NCI-H2029 (cell line): ENCODE measurements at regions not wholly inside any gene's neighbourhood (a gene's known extent, or its start where the extent isn't known, plus 50 kb on each side); places are given as distances from the start of the nearest gene placed in this dataset.
"Not testable (repeated sequence)": the region's sequence is repeated elsewhere in the genome, so short reads cannot be mapped to it uniquely, and the experiment has no call there.

Source experiments
- DNase-seq: peaks from one replicate; lab custom pipeline; 2025; lab: John Stamatoyannopoulos, UW

GRCh38 chr3:194884649-194885315 is 199.1 kb downstream of the FAM43A start:
- DNase-seq = no peak

- DNase-seq = no peak
Measured at GRCh38 chr3:194885766-194886165, 200.1 kb downstream of the FAM43A start.

GRCh38 chr3:194886836-194887235 is 201.2 kb downstream of the FAM43A start:
- DNase-seq = no peak

- DNase-seq = not testable (repeated sequence)
Measured at GRCh38 chr3:194888062-194888461, 202.4 kb downstream of the FAM43A start.

GRCh38 chr3:194888916-194889315 is 203.2 kb downstream of the FAM43A start:
- no peak for DNase-seq

- DNase-seq = no peak
Measured at GRCh38 chr3:194890091-194890490, 204.4 kb downstream of the FAM43A start.

GRCh38 chr3:194893121-194893987 is 207.7 kb downstream of the FAM43A start:
- no peak for DNase-seq

GRCh38 chr3:194894538-194894937 is 208.9 kb downstream of the FAM43A start:
- DNase-seq = no peak

GRCh38 chr3:194900854-194901522 is 215.3 kb downstream of the FAM43A start:
- DNase-seq = no peak

- DNase-seq = not testable (repeated sequence)
Measured at GRCh38 chr3:194903447-194903846, 217.8 kb downstream of the FAM43A start.

- DNase-seq = not testable (repeated sequence)
Measured at GRCh38 chr3:194904999-194905398, 219.3 kb downstream of the FAM43A start.

GRCh38 chr3:194905696-194906095 is 220.0 kb downstream of the FAM43A start:
- DNase-seq = peak; percentile 11

GRCh38 chr3:194906229-194906629 is 220.5 kb downstream of the FAM43A start:
- no peak for DNase-seq

- no peak for DNase-seq
Measured at GRCh38 chr3:194906970-194907629, 221.4 kb downstream of the FAM43A start.

GRCh38 chr3:194907811-194908210 is 222.1 kb downstream of the FAM43A start:
- no peak for DNase-seq

- DNase-seq = no peak
Measured at GRCh38 chr3:194908496-194908895, 222.8 kb downstream of the FAM43A start.

- DNase-seq = no peak
Measured at GRCh38 chr3:194908972-194909371, 223.3 kb downstream of the FAM43A start.

- DNase-seq = no peak
Measured at GRCh38 chr3:194910414-194910984, 224.8 kb downstream of the FAM43A start.

- DNase-seq = no peak
Measured at GRCh38 chr3:194913316-194913715, 227.6 kb downstream of the FAM43A start.

- DNase-seq = not testable (repeated sequence)
Measured at GRCh38 chr3:194924889-194925288, 239.2 kb downstream of the FAM43A start.

GRCh38 chr3:194925614-194926013 is 239.9 kb downstream of the FAM43A start:
- DNase-seq = no peak

GRCh38 chr3:194928227-194928626 is 242.5 kb downstream of the FAM43A start:
- no peak for DNase-seq
